GM12865 (cell line): ENCODE measurements at regions not wholly inside any gene's neighbourhood (a gene's known extent, or its start where the extent isn't known, plus 50 kb on each side); places are given as distances from the start of the nearest gene placed in this dataset.

Experiments
- DNase-seq: peaks from one replicate; pipeline ENCODE4 v3.0.0; 2010; ENCODE audit warnings: low read depth
- H3K4me3 ChIP-seq: 2 replicates; pipeline ENCODE4 v1.5.1; 2011; ENCODE audit warnings: mild to moderate bottlenecking, low read depth, low read length, control low read depth
- CTCF ChIP-seq: IDR thresholded peaks from 2 replicates; pipeline ENCODE4 v1.5.1; 2011; ENCODE audit warnings: low read length, control low read depth, low read depth, inconsistent platforms; ENCODE audit not compliant: insufficient read depth; ENCODE audit errors: missing control alignments

GRCh38 chr3:117272274-117272673 lies 562.7 kb downstream of the TUSC7 start:
- no peak for TF ChIP-seq CTCF
- no peak for DNase-seq
- no peak overlapping the region for H3K4me3 ChIP-seq

- DNase-seq, result no peak
- no peak overlapping the region for H3K4me3 ChIP-seq
- no peak for TF ChIP-seq CTCF
Observed at GRCh38 chr3:117272876-117273523, 563.4 kb downstream of the TUSC7 start.

GRCh38 chr3:117277816-117278215 lies 568.2 kb downstream of the TUSC7 start:
- TF ChIP-seq CTCF, result no peak
- H3K4me3 ChIP-seq, result no peak overlapping the region
- no peak for DNase-seq

- TF ChIP-seq CTCF, result no peak
- no peak for DNase-seq
- no peak overlapping the region for H3K4me3 ChIP-seq
Observed at GRCh38 chr3:117278424-117279190, 569.0 kb downstream of the TUSC7 start.

- no peak overlapping the region for H3K4me3 ChIP-seq
- no peak for DNase-seq
- TF ChIP-seq CTCF, result no peak
Observed at GRCh38 chr3:117281371-117281770, 571.8 kb downstream of the TUSC7 start.

- H3K4me3 ChIP-seq, result no peak overlapping the region
- TF ChIP-seq CTCF, result no peak
- no peak for DNase-seq
Observed at GRCh38 chr3:117282566-117282965, 573.0 kb downstream of the TUSC7 start.
